ENCODE measurements at regions not wholly inside any gene's neighbourhood (a gene's known extent, or its start where the extent isn't known, plus 50 kb on each side); places are given as distances from the start of the nearest gene placed in this dataset.
A peak's percentile ranks its signal among the peaks of the same experiment; 100 is the strongest.

DNA sequence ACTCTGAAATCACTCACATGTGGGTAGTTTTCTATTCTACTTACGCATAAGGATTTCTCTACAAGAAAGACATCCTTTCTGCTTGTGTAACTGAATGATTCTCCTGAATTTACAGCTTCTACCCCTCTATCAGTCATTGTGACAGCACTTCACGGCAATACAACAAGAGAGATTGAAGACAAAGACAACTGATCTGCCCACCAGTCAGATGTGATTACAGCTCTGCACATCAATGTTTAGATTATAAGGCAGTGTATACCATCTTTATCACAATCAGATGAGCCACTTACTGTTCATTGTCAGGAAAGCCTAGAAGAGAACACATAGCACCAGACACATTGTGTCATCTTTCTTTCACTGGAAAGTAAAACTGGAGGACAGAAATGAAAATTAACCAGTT is 324.4 kb downstream of the CENPC start:
- no peak for DNase-seq

DNA sequence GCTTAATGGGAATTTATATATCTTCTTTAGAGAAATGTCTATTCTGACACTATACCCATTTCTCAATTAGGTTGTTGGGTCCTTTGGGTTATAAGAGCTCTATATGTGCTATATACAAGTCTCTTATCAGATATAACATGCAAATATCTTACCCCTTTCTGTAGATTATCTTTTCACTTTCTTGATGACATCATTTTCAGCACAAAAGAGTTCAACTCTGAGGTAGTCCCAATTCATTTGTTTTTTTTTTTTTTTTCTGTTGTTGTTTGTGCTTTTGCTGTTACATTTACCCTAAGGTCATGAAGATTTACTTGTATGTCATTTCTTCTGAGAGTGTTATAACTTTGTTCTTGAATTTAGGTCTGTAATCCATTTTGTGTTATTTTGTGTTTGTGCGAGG is 326.4 kb downstream of the CENPC start:
- DNase-seq, result no peak

DNA sequence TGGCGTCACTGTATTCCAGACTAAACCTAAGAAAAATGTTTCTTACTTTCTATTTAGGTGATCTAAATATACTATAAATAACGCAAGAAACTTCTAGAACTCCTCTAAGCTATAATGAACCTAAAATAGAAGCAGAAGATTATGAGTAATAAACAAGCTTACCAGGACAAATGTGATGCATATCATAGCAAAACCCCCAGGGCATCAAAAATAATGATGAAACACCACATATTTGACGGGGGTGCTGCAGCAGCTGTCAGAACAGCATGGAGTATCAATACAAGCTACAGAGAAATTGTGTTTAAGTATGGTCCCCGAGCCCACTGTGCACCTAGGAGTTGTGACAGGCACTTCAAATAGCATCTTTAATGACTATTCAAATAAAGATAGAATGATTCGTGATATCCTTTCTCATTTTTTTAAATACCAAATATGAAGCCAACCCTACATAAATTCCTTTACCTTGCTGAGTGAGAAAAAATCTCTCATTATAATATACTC is 337.3 kb downstream of the CENPC start:
- DNase-seq, result no peak

DNA sequence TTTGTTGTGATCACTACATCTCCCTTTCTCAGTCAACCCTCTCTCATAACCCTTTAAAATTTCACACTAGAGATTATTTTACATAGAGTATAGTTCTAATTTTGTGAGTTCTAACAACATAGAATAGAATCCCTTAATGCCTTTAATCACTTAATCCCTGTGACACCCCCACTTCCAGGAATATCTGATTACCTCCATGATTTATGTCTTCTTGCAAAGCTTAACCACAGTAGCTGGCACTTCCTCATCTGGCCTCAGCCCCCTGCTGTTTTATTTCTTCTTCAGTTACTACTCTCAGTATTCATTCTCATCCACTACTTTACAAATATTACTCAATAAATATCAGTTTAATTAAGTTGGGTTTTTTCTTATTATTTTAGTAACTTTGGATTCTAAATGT is 340.9 kb downstream of the CENPC start:
- DNase-seq, result no peak

DNA sequence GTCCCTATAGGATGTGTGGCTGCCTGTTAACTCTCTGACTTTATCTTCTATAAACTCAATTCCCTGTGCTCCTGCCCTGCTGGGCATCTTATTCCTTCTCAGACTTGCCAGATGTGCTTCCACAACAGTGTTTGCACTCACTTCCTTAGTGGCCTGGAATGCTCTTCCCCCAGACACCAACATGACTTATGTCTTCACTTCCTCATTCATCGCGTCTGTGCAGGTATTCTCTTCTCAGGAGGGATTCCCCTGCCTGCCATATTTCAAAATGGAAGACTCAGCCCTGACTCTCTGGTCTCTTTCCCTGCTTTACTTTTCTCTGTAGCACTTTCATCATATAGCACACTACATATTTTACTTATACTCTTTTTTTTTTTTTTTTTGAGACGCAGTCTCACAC is 344.0 kb downstream of the CENPC start:
- no peak for DNase-seq

DNA sequence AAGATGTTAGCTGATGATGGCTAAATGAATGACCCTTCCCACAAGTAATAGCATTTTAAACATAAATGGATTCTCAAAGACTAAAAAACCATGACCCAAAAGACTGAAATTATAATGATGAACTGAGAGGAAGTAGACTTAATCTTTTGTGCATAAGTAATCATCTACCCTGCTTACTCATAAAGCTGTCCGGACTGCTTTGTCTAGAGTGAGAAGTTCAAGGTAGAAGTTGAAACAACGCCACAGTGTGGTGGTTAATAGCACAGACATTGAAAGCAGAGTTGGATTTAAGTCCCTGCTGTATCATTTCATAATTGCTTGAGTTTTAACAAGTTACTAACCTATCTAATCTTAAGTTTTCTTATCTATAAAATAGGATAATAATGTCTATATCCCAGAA is 346.6 kb downstream of the CENPC start:
- DNase-seq, result peak; percentile 52

DNA sequence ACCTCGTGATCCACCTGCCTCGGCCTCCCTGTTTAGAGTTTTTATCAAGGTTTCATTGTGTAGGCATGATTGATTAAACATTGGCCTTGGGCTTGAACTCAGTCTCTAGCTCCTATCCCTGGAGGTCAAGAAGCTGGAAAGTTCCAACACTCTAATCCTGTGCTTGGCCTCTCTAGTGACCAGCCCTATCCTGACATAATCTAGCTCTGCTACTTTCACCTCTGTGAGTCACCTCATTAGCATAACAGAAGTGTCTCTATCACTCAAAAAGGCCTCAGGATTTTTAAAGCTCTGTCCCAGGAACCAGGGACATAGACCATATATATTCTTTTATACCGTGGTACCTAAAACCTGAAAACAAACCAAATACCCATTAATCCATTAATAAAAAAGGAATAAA is 377.5 kb downstream of the CENPC start:
- no peak for DNase-seq

DNA sequence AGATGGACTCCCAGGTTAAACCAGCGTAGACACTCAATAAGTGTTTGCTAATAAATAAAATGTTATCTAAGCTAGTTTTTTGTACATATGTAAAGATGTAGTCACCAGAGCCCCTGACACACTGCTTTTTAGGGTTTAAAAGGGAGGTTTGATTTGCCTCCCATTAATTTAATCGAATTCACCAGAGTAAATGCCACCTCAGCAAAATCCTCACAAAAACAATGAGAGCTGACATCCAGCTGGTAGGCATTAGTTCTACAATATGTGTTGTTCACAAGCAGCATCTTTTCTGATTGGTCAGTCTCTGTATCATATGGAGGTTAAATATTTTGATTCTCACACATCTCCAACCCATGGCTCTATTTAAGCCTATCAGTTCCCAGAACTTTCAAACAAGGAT is 382.6 kb downstream of the CENPC start:
- DNase-seq, result no peak

DNA sequence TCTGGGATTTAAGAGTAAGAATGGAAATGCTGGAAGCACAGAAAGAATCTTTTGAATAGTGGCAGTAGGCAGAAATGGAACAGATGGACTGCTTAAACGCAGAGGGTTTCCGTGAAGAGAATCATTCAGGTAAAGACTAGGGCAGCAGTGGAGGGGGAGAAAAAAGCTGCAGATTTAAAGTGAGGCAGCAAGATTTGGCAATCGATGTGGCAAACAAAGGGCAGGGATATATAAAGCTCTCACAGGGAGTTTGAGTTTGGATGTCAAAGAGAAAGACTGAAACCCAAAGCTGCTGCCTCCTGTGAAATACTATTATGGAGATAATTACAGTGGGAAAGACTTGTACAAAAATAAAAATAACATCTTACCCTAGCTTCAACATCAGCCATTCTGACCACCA is 384.0 kb downstream of the CENPC start:
- no peak for DNase-seq

DNA sequence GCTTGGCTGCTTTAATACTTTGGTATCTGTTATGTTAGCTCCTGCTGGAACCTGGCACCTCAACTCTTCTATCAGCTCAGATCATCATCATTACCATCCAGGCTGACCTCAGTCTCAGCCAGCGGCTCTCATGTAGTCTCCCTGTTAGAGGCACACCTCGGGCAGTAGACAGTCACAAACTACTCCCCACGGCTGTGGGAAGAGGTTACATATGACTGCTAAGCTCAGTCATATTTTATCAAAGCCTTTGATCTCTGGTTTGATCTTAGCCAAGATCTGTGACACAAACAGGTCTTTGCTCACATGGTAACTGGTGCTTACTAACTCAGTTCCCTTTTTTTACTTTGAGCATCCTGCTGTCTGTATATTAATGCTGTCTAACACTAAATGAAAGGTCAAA is 384.9 kb downstream of the CENPC start:
- no peak for DNase-seq

DNA sequence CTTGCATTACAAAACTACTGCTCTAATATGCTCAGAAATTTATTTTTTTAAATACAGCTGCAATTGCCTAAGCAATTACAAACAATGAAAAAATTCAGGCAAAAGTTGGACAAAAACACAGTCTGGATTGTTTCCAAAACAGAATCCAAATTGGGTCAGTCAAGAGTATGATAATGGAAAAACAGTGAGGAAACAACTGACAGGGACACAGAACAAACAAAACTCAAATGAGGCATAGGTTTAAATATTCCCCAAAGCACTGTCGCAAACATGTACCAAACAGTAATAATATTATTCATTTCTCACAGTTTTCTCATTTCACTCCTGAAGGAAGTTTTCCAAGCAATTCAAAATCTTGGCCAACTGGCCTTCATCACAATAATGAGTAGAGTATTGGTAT is 386.6 kb downstream of the CENPC start:
- DNase-seq, result no peak

DNA sequence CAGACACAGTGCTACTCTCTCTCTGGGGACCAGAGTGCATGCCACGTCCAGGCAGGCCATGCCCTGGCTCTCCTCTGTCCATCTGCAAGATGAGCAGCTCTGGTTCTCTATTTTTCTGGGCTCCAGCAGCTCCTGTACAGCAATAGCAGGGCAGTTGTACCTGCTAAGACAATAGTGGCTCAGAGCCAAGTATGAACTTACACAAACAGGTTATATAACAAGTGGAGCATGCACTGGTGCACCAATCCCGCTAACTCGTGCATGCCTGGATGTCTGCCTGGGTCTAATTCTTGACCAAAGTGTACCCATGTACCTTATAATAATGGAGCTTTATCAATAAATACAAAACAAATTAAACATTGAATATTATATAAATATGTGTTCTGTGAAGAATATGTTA is 392.3 kb downstream of the CENPC start:
- DNase-seq, result no peak

DNA sequence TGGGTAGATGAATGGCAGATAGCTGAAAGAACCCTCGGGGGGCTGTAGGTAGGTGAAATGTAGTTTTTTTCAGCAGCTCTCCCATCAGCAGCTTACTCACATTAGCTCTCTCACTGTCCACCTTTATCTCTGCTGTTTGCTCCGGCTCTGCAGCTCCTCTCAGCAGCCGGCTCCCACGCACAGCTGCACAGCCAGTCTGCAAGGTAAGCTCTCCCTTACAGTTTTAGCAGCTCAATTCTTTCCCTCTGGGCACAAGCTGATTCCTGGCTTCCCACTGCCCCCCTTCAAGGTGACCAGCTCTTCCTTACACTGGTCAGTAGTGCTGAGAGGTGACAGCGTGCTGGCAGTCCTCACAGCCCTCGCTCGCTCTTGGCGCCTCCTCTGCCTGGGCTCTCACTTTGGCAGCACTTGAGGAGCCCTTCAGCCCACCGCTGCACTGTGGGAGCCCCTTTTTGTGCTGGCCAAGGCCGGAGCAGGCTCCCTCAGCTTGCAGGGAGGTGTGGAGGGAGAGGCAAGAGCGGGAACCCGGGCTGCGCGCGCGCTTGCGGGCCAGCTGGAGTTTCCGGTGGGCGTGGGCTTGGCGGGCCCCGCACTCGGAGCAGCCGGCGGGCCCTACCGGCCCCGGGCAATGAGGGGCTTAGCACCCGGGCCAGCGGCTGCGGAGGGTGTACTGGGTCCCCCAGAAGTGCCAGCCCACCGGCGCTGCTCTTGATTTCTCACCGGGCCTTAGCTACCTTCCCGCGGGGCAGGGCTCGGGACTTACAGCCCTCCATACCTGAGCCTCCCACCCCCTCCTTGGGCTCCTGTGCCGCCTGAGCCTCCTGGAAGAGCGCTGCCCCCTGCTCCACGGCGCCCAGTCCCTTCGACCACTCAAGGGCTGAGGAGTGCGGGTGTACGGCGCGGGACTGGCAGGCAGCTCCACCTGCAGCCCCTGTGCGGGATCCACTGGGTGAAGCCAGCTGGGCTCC is 393.6 kb downstream of the CENPC start:
- no peak for DNase-seq

DNA sequence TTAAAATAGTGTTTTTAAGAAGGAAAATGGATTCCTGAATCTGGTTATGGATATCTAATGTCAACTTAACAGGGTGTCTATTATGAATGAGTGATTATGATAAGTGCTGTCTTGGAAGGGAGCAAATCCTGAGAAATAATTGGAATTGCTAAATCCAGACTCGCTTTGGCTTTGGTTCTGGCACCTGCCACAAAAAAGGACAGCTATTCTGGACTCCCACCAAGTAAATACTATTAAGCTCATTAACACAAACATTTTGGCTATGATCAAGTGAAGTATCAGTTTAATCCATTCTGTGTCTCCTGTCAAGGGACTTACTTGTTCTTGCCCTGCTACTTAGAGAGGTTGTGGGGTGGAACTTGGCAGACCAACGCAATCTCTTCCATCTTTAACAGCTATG is 403.7 kb downstream of the CENPC start:
- DNase-seq, result no peak

DNA sequence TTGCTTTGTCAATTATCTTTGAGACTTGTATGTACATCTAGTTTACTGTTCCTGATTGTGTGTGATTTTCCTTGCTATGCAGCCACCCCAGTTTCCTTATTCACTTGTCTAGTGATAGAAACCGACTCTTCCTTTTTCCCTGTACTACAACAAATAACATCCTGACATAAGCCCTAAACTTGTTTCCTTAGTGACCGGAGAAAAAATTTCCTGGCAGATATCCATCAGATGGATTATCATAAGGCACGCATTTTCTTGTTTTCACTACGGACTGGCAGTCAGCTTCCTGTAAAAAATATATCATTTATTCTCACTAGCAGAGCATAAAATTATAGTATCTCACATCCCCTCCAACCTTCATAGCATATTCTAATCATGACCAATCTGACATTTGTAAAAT is 410.7 kb downstream of the CENPC start:
- DNase-seq, result peak; percentile 15

DNA sequence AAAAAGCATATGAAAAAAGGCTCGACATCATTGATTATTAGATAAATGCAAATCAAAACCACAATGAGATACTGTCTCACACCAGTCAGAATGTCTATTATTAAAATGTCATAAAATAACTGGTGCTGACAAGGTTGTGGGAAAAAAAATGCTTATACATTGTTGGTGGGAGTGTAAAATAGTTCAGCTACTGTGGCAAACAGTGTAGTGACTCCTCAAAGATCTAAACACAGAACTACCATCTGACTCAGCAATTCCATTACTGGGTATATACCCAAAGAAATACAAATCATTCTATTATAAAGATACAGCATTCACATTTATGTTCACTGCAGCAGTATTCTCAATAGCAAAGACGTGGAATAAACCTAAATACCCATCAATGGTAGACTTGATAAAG is 412.1 kb downstream of the CENPC start:
- no peak for DNase-seq

DNA sequence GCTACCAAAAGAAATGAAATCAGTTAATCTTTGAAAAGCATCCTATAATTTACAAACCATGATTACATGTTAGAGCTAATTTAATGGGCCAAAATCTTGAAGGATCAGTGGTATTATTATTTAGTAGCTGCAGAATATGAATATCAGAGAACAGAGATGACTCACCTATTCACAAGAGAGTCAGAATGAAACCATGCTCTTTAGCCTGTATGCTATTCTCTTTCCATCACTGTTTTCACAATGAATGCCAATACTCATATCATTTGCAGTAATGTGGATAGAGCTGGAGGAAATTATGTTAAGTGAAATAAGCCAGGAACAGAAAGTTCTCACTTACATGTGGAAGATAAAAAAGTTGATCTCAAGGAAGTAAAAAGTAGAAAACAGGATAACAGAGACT is 414.1 kb downstream of the CENPC start:
- peak; percentile 11 for DNase-seq

DNA sequence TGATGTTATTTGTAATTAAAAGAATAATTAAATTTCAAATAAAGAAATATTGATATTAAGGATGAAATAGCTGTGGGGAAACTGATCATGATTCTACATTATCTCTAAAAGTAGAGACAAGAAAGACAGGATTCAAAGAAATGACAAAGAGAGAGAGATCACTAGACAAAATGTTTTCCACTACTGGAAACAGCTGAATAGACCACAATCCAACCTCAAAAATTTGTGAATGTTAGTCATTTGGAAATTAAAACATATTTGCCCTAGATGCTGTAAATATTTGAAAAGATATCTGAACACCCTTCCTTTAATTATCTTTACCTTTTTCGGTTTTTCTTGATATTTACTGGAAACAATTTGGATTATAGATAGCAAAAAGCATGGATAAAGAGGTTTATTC is 414.9 kb downstream of the CENPC start:
- peak; percentile 3 for DNase-seq

DNA sequence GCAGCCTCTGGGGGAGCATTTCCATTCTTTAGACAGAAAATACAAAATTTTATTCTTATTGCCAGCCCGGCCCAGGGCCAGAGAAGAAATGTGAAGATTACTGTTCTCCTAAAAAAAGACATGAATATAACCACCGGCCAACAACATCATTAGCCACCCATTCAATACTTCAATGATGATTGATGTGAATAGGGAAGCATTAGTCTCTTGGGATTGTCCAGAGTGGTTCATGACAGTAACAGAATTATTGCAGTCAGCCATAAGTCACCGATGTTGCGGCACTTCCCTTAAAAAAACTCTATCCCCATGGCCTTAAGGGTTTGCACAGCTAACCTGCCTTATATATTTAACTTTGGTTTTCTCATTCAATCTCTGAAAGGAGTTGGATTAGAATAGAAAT is 418.7 kb downstream of the CENPC start:
- no peak for DNase-seq

DNA sequence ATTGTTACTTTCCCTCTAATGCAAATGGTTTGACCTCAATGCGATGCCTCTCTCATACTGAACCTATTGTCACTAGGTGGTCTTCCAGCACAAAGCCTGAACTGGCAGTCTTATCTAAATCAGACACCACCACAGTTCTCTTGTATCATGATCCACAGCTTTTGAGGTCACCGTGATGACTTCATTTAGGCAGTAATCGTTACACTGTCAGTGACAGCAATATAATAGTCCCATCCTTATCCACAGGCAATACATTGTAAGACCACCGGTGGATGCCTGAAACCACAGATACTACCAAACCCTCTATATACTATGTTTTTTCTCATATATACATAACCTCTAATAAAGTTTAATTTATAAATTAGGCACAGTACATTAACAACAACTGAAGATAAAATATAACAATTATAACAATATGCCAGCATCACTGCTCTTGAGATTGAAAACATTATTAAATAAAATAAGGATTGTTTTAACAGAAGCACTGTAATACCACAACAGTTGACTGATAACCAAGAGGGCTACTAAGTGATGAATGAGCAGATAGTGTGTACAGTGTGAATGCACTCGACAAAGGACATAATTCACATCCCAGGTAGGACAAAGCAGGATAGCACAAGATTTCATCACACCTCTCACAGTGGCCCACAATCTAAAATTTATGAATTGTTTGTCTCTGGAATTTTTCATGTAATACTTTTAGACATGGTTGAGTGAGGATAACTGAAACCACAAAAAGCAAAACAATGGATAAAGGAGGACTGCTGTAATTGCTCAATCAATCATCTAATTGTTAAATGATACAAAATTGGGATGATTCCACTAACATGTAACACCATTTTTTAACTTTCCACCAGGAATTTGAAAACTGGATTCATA is 419.4 kb downstream of the CENPC start:
- DNase-seq, result no peak

DNA sequence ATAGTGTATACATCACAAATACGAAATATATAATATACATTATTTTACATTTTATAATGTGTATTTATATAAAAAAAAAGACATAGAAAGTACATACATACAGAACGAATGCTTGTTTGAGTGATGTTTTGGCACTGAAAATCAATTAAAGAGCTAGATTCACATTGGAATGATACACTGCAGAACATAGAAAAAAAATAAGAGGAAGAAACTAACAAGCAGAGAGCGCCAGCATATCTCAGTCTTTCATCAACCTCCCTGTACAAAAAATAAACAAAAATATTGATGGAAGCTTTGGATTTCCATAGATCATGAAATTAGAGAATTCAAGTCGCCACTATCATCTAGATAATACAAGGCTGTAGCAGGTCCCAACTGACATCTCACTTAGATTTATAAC is 420.6 kb downstream of the CENPC start:
- DNase-seq, result no peak

DNA sequence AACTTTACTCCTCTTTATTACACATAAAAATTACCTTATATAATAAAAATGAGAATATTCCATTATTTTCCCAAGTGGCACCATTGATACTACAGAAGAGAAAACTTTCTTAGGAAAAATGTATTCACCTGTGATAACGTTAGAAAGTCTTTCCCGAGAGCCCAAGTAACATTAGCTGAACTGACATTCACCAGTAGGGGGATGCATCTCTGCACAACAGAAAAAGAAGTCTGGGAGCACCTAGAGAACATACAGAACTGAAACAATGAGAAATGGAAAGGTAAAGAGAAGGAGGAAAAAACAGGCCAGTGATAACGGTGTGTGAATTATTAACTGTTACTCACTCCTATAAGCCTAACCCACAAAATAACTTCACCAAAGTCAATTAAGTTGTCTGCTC is 423.3 kb downstream of the CENPC start:
- DNase-seq, result no peak

DNA sequence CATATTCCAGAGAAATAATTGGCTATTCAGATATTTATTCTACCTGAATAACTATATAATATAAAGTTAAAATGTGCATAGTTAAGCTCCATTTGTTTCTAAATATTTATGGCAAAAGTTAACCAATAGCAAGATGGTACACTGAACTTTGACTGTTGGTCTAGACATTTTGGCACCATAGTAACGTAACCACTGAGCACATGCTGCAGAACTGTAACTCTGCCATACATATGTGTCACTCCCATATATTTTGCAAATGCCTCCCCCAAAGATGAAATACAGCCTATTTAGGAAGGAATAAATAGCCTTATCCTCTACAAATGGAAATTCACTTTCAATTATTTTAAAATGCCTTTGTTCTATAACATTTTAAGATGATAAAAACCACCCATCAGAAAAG is 424.9 kb downstream of the CENPC start:
- no peak for DNase-seq

DNA sequence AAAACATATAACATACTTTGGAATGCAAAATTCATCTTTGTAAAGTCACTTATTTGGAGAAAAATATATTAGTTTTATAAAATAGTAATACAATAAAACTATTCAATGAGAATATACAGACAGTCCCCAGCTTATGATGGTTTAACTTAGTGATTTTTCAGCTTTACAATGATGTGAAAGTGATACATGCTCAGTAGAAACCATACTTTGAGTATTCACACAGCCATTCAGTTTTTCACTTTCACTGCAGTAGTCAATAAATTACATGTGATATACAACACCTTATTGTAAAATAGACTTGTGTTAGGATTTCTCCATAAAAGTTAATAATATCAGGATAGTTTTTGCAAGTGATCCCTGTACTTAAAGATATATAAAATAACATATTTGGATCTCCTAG is 436.0 kb downstream of the CENPC start:
- no peak for DNase-seq
